Stromal cell of bone marrow (primary cell): ENCODE measurements at regions not wholly inside any gene's neighbourhood (a gene's known extent, or its start where the extent isn't known, plus 50 kb on each side); places are given as distances from the start of the nearest gene placed in this dataset.

Experiments used
- DNase-seq: peaks from one replicate; pipeline ENCODE4 v3.0.0-alpha.2; 2012; ENCODE audit warnings: low read depth

DNA sequence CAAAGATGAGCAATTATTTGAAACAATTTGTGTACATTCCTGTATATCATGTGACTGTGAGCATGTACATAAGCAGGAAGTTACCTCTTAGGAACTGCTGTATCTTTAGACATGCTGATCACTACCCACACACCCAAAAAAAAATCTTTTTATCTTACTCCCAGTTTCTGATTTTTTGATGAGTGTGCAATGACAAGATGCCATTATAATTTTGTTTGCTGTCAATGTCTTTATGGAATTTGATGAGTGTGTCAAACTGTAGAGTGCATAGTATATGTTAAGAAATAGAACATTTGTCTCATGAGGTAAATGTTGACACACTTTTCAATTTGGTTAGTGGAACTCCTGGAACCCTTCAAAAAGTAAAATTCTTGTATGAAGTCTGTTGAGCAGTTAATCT is 84.0 kb upstream of the TMEFF2 start:
- DNase-seq, result no peak

GRCh38 chr2:192277494-192278109 is 82.9 kb upstream of the TMEFF2 start:
- DNase-seq, result no peak

DNA sequence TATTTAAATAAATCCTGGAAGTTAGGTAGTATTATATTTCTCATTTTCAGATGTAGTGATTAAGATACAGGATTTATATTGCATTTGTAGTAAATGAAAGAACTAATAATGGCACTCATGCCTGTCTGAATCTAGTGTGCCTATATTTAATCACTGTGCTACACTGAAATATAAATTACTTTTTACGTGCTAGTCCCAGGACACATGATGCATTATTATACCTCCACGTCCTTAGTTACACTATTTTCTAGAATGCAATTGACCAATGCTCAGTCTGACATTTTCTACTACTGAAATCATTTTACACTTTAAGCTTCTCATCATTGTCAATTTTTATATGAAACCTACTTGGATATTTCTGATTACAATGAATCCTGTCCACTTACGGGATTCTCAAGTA is 80.9 kb upstream of the TMEFF2 start:
- no peak for DNase-seq

GRCh38 chr2:192267484-192267883 is 72.8 kb upstream of the TMEFF2 start:
- DNase-seq, result peak; percentile 75

- no peak for DNase-seq
Observed at GRCh38 chr2:192265751-192266150, 71.0 kb upstream of the TMEFF2 start.

DNA sequence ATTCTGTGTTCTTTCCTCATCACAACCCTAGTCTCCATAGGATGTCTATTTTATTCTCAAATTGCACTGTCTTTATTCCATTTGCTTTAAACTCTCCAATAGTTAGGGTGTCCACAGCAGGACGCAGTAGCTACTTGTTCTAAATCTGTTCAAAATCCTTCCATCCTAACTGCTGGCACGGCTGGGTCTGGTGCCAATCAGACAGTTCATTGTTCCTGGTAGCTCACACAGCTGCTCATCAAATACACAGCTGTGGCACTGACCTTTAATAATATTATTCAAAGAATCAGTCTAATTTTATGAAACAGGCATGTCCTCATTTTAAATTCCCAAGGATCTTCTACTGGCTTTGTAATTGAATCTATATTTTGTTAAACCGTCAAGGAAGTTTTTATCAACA is 59.7 kb upstream of the TMEFF2 start:
- no peak for DNase-seq

DNA sequence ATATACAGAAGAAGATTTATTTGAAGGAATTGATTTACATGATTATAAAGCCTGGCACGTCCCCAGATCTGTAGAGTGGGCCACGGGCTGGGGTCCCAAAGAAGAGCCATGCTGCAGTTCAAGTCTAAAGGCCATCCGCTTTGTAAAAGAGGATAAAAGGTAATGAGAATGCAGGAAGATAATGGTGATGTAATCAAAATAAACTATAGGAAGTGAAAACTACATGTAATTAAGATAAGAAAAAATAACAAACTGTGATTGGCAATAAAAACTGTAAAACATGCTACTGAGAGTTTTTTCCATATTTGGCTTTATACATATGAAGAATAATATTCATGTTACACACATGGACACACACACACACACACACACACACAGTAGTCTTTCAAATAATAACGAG is 59.0 kb upstream of the TMEFF2 start:
- DNase-seq, result no peak

DNA sequence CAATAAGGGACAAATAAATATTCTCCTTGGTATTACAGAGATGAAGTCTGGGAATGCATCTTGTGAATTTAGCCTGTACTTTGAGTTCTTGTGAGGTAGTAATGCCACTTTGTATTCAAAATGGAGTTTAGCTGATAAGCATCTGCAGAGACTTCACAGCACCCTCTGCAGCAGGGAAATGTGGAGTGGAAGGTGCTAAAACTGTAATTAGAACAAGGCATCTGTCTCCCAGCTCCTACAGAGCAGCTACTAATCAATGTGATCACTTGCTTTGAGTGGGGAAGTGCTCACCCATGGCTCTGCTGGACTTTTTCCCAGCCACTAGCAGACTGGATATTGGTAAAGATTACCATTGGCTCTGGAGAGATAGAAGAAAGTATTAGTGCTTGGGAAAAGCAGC is 56.2 kb upstream of the TMEFF2 start:
- DNase-seq, result no peak

DNA sequence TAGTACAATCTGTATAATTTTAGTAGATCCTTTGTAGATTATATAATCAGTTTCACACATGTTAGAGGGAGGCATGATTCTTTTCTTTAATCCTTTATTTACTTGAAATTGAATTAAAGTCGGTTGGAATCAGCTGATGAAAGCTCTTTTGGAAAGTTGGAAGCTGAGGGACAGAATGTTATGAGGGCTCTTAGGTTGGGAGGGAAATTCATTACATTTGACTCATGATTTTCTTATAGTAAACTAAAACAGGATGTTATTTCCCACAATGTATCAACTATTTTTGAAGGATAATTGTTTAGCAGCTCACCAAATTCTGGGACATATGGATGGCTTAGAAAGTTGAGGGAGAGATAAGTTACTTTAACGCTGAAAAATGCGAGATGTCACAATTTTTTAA is 52.7 kb upstream of the TMEFF2 start:
- DNase-seq, result no peak

- no peak for DNase-seq
Observed at GRCh38 chr2:192246297-192246696, 51.6 kb upstream of the TMEFF2 start.

GRCh38 chr2:192245329-192245728 is 50.6 kb upstream of the TMEFF2 start:
- peak; percentile 65 for DNase-seq
